NCI-H748 (cell line): ENCODE measurements at regions not wholly inside any gene's neighbourhood (a gene's known extent, or its start where the extent isn't known, plus 50 kb on each side); places are given as distances from the start of the nearest gene placed in this dataset.

Source experiments
- DNase-seq: peaks from one replicate; lab custom pipeline; 2025; ENCODE audit not compliant: unreplicated experiment; lab: John Stamatoyannopoulos, UW

DNA sequence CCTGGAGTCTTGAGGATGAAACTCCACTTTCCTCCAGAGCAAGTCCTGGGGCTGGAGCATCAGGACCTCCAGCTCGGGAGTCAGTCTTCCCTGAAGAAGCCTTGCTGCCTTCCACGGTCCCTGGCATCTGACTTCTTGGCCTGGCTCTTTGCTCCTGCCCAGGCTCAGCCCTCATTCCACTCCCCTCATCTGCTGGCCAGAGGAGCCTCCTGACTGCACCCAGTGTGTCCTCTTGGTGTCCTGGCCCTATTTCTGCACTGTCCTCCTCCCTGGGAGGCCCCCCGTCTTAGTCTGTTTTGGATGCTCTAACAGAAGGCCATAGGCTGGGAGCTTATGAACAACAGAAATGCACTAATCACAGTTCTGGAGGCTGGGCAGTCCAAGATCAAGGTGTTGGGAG, 231.5 kb downstream of the LOXHD1 start:
- DNase-seq = no peak

- no peak for DNase-seq
Observed at GRCh38 chr18:46426021-46426678, 230.9 kb downstream of the LOXHD1 start.

DNA sequence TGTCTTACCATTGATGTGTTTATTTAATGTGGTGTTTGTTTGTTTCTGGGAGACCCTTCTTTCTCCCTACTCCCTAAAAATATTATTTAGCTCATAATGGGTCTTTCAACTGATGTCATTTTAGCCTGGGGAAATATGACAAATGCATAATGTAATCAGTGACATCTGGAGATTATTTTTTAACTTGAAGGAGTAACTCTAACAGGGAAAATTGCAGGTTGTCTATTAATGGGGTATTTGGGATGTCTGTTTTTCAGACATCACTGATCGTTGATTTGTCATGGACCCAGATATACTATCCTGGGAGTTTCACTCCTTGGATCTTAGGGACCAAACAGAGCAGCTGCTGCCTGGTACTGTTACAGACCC, 230.4 kb downstream of the LOXHD1 start:
- no peak for DNase-seq
